Lower leg skin (tissue), 3 donors: ENCODE measurements at regions not wholly inside any gene's neighbourhood (a gene's known extent, or its start where the extent isn't known, plus 50 kb on each side); places are given as distances from the start of the nearest gene placed in this dataset.

Experiments used
- CTCF ChIP-seq, 3 donors: fragments of 450-650 bp; IDR thresholded peaks; one replicate each; pipeline ENCODE4 v1.5.1; 2016; ENCODE audit warnings: antibody characterized with exemption in 3 of 3, mild to moderate bottlenecking in 3 of 3, moderate library complexity in 2 of 3
- POLR2A ChIP-seq, 2 donors: fragments of 450-650 bp; IDR thresholded peaks; one replicate each; pipeline ENCODE4 v1.6.1; 2016 to 2017; ENCODE audit warnings: antibody characterized with exemption in 2 of 2, mild to moderate bottlenecking in 1 of 2, moderate library complexity in 1 of 2

DNA sequence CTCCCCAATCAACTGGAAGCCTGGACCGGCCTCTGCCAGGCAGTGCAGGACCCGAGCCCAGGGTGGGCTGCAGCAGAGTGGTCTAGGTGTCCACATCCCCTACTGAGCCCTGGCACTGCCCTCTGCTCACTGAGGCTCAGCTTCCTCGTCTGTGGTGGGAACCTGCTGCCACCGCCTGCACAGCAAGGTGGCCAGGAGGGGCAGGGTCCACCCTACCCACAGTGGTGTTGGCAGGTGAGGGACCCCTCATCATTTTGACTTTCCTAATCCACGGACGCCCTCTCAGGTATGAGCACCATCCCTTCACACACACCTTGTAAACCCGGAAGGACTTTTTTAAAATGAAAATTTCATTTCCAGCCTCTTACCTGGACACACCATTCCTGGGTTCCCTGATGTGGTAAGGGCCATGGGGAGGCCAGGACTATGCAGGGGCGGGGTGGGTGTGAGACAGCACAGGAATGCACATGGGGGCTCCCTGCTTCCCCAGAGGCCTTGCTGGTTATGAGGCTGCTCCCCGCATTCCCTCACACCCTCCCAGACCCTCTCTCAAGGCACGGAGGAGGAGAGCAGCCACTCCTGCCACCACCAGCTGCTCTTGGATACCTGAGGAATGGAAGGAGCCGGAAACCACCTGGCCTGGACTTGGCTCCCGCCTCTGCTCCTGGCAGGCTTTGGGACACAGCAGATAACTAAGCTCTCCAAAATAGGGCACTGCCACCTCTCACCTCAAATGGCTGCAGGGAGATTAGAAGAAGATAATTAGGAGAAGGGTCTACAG lies 185.9 kb upstream of the TPM1 start:
- no peak for TF ChIP-seq CTCF (IDR thresholded peaks at IDR 0.05)
- TF ChIP-seq POLR2A (IDR thresholded peaks at IDR 0.05): no peak
